IMR-90 (cell line): ENCODE measurements at regions not wholly inside any gene's neighbourhood (a gene's known extent, or its start where the extent isn't known, plus 50 kb on each side); places are given as distances from the start of the nearest gene placed in this dataset.

Source experiments
- ATAC-seq: fragments of 200-7000 bp; cut with Tn5 transposase; 2 replicates; pipeline ENCODE4 v1.9.1; 2020; ENCODE audit warnings: low read depth, mild to moderate bottlenecking, moderate library complexity
- BruUV-seq: library from RNA; stranded (reverse); fragments of 400-500 nt; replicated peaks from 2 replicates; lab custom pipeline; 2021; lab: Mats Ljungman, UMichigan
- CTCF ChIA-PET: fragments of 300-600 bp; formaldehyde crosslinking; extraction: SDS; loops from one replicate; lab custom pipeline; 2021; ENCODE audit warnings: antibody characterized with exemption; lab: Yijun Ruan, JAX
- POLR2A ChIA-PET: fragments of 300-600 bp; sonication (Branson Sonifier 250); formaldehyde crosslinking; loops from one replicate; lab custom pipeline; 2022; ENCODE audit warnings: antibody characterized with exemption; ENCODE audit not compliant: unreplicated experiment; lab: Charles Lee
- DNase-seq: peaks from one replicate; pipeline ENCODE4 v3.0.0; 2013
- H2AFZ ChIP-seq: replicated peaks from 2 replicates; pipeline ENCODE3; 2013; ENCODE audit warnings: low read length, mild to moderate bottlenecking; ENCODE audit not compliant: poor library complexity
- H2AK5ac ChIP-seq: 2 replicates; pipeline ENCODE4 v1.6.1; 2013; ENCODE audit warnings: low read depth, low read length, inconsistent platforms
- H2AK9ac ChIP-seq: replicated peaks from 2 replicates; pipeline ENCODE3; 2013; ENCODE audit warnings: mild to moderate bottlenecking, low read depth, low read length, moderate library complexity; ENCODE audit not compliant: poor library complexity
- H2BK120ac ChIP-seq: 2 replicates; pipeline ENCODE4 v1.6.1; 2013; ENCODE audit warnings: low read depth, low read length, inconsistent platforms
- H2BK15ac ChIP-seq: 3 replicates; pipeline ENCODE4 v1.6.1; 2013; ENCODE audit warnings: low read depth, low read length, inconsistent platforms
- H2BK20ac ChIP-seq: 2 replicates; pipeline ENCODE4 v1.6.1; 2013; ENCODE audit warnings: low read depth, mild to moderate bottlenecking, inconsistent platforms, low read length, moderate library complexity
- H2BK5ac ChIP-seq: 2 replicates; pipeline ENCODE4 v1.6.1; 2013; ENCODE audit warnings: mild to moderate bottlenecking, low read depth, low read length, inconsistent platforms; ENCODE audit not compliant: poor library complexity, severe bottlenecking
- H3K14ac ChIP-seq: replicated peaks from 2 replicates; pipeline ENCODE4 v1.6.1; 2013; ENCODE audit warnings: low read depth, low read length, inconsistent platforms
- H3K18ac ChIP-seq: 2 replicates; pipeline ENCODE4 v1.6.1; 2013; ENCODE audit warnings: low read depth, low read length, control low read depth
- H3K23ac ChIP-seq: 2 replicates; pipeline ENCODE4 v1.6.1; 2013; ENCODE audit warnings: low read depth, low read length, inconsistent platforms
- H3K27ac ChIP-seq: 2 replicates; pipeline ENCODE4 v1.5.1; 2013; ENCODE audit warnings: mild to moderate bottlenecking, control low read depth, low read length; ENCODE audit not compliant: insufficient read depth
- H3K27me3 ChIP-seq: 2 replicates; pipeline ENCODE4 v1.6.1; 2013; ENCODE audit warnings: low read length; ENCODE audit not compliant: control insufficient read depth, insufficient read depth
- H3K36me3 ChIP-seq: 2 replicates; pipeline ENCODE4 v1.6.1; 2013; ENCODE audit warnings: low read length, mixed read lengths; ENCODE audit not compliant: control insufficient read depth, insufficient read depth
- H3K4ac ChIP-seq: 2 replicates; pipeline ENCODE4 v1.6.1; 2013; ENCODE audit warnings: low read depth, low read length, inconsistent platforms
- H3K4me1 ChIP-seq: 2 replicates; pipeline ENCODE4 v1.6.1; 2013; ENCODE audit warnings: low read length, mixed read lengths; ENCODE audit not compliant: control insufficient read depth, insufficient read depth
- H3K4me2 ChIP-seq: 2 replicates; pipeline ENCODE4 v1.6.1; 2013; ENCODE audit warnings: low read depth, mild to moderate bottlenecking, control low read depth, low read length, moderate library complexity
- H3K4me3 ChIP-seq: 2 replicates; pipeline ENCODE4 v1.5.1; 2013; ENCODE audit warnings: low read depth, mild to moderate bottlenecking, control low read depth, low read length, moderate library complexity; ENCODE audit not compliant: insufficient read depth
- H3K56ac ChIP-seq: 2 replicates; pipeline ENCODE4 v1.6.1; 2013; ENCODE audit warnings: low read length, inconsistent platforms; ENCODE audit not compliant: insufficient read depth; ENCODE audit errors: extremely low read depth
- H3K79me1 ChIP-seq, 2 experiments: 2 replicates each; pipeline ENCODE4 v1.6.1; 2013; ENCODE audit warnings: low read length in 2 of 2, inconsistent platforms in 1 of 2, low read depth in 1 of 2
- H3K9ac ChIP-seq: 2 replicates; pipeline ENCODE4 v1.6.1; 2013; ENCODE audit warnings: low read depth, low read length, control low read depth
- H3K9me1 ChIP-seq: 2 replicates; pipeline ENCODE4 v1.6.1; 2013; ENCODE audit warnings: low read length, inconsistent platforms; ENCODE audit not compliant: insufficient read depth
- H3K9me3 ChIP-seq: 2 replicates; pipeline ENCODE4 v1.6.1; 2013; ENCODE audit warnings: low read length; ENCODE audit not compliant: control insufficient read depth, insufficient read depth
- H4K20me1 ChIP-seq: 2 replicates; pipeline ENCODE4 v1.6.1; 2013; ENCODE audit warnings: low read length, inconsistent platforms; ENCODE audit not compliant: insufficient read depth
- H4K5ac ChIP-seq: 2 replicates; pipeline ENCODE4 v1.6.1; 2013; ENCODE audit warnings: mild to moderate bottlenecking, low read depth, low read length, control low read depth
- H4K8ac ChIP-seq, 2 experiments: 2 replicates each; pipeline ENCODE4 v1.6.1; 2013; ENCODE audit warnings: low read depth in 2 of 2, low read length in 2 of 2, control low read depth in 1 of 2, inconsistent platforms in 1 of 2
- H4K91ac ChIP-seq: 2 replicates; pipeline ENCODE4 v1.6.1; 2013; ENCODE audit warnings: low read depth, low read length, inconsistent platforms; ENCODE audit not compliant: insufficient read depth
- CEBPB ChIP-seq: IDR thresholded peaks from 2 replicates; pipeline ENCODE4 v1.6.1; 2012; ENCODE audit warnings: low read depth, low read length, improper control_type of control experiment
- CTCF ChIP-seq: conservative IDR thresholded peaks from 2 replicates; pipeline ENCODE4 v1.5.1; 2012; ENCODE audit warnings: mild to moderate bottlenecking, low read depth, low read length, improper control_type of control experiment
- MAFK ChIP-seq: IDR thresholded peaks from 2 replicates; pipeline ENCODE4 v1.6.1; 2012; ENCODE audit warnings: low read depth, low read length, improper control_type of control experiment
- POLR2A ChIP-seq: IDR thresholded peaks from 2 replicates; pipeline ENCODE4 v1.6.1; 2012; ENCODE audit warnings: mild to moderate bottlenecking, low read depth, low read length
- RAD21 ChIP-seq: IDR thresholded peaks from 2 replicates; pipeline ENCODE4 v1.6.1; 2012; ENCODE audit warnings: low read length, improper control_type of control experiment
- USF2 ChIP-seq: fragments of 150-350 bp; IDR thresholded peaks from 2 replicates; pipeline ENCODE4 v1.6.1; 2017; ENCODE audit warnings: mild to moderate bottlenecking, antibody characterized with exemption, low read length, low read depth
- WGBS, 2 experiments: methylation state at CpG; one replicate each; pipeline versions ENCODE4 v1.1.5 to v1.1.7; 2013; ENCODE audit warnings: missing lambda C conversion rate in 2 of 2; ENCODE audit not compliant: insufficient read length in 1 of 2; ENCODE audit errors: extremely low coverage in 2 of 2; 5-methylcytosine and 5-hydroxymethylcytosine counted together
- dilution Hi-C: fragments of 300-500 bp; cut with HindIII; formaldehyde crosslinking; loops from one replicate; pipeline ENCODE4 v1.14.3; 2018; ENCODE audit warnings: low sequenced_read_pairs; ENCODE audit not compliant: unreplicated experiment
- in situ Hi-C: fragments of 300-500 bp; cut with MboI; formaldehyde crosslinking; loops from 3 replicates; pipeline ENCODE4 v1.14.3; 2019; ENCODE audit warnings: low sequenced_read_pairs, inconsistent platforms, mixed read lengths
- intact Hi-C: fragments of 100-400 bp; cut with micrococcal nuclease; formaldehyde crosslinking; loops from 2 replicates; pipeline ENCODE4 v1.10.0; 2022
- TF ChIP-seq, protein P1 (sequence below): fragments of 150-350 bp; IDR thresholded peaks from 2 replicates; pipeline ENCODE4 v1.6.1; 2016; ENCODE audit warnings: low read depth, mild to moderate bottlenecking, low read length, moderate library complexity, borderline replicate concordance

GRCh38 chr13:70390968-70391367 lies 282.7 kb upstream of the KLHL1 start:
- H2BK20ac ChIP-seq, result no peak overlapping the region
- 0% methylated on average over 1 of the region's 3 CpGs; no CpG with 5 or more reads in 1 of the 2 experiments for WGBS, 2 experiments
- no peak overlapping the region for H3K4ac ChIP-seq
- dilution Hi-C loops (no loop called here), in situ Hi-C loops (no loop called here), intact Hi-C loops (no loop called here)
- ChIA-PET CTCF (no interaction called here), POLR2A (no interaction called here)
- no peak overlapping the region for H4K8ac ChIP-seq
- TF ChIP-seq RAD21, result no peak
- no peak for TF ChIP-seq CTCF
- TF ChIP-seq, protein P1, sequence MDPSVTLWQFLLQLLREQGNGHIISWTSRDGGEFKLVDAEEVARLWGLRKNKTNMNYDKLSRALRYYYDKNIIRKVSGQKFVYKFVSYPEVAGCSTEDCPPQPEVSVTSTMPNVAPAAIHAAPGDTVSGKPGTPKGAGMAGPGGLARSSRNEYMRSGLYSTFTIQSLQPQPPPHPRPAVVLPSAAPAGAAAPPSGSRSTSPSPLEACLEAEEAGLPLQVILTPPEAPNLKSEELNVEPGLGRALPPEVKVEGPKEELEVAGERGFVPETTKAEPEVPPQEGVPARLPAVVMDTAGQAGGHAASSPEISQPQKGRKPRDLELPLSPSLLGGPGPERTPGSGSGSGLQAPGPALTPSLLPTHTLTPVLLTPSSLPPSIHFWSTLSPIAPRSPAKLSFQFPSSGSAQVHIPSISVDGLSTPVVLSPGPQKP, result no peak
- TF ChIP-seq USF2, result no peak
- no peak for TF ChIP-seq MAFK
- no peak for TF ChIP-seq POLR2A
- TF ChIP-seq CEBPB, result no peak
- no peak overlapping the region for H3K27ac ChIP-seq
- no peaks in the 10 kb centered on the region for H3K36me3 ChIP-seq
- H3K14ac ChIP-seq, result no peak overlapping the region
- no peaks in the 10 kb centered on the region for H3K4me1 ChIP-seq
- H3K27me3 ChIP-seq, result no peaks in the 10 kb centered on the region
- H4K5ac ChIP-seq, result no peak overlapping the region
- no peak overlapping the region for H3K9ac ChIP-seq
- no peak overlapping the region for H2BK5ac ChIP-seq
- H3K56ac ChIP-seq, result no peak overlapping the region
- no peak overlapping the region for H2BK15ac ChIP-seq
- no peak overlapping the region for H3K4me3 ChIP-seq
- no peaks in the 10 kb centered on the region for H4K20me1 ChIP-seq
- H2AFZ ChIP-seq, result no peak overlapping the region
- H2AK5ac ChIP-seq, result no peak overlapping the region
- H2BK120ac ChIP-seq, result no peak overlapping the region
- ATAC-seq (no peak), DNase-seq (no peak)
- no peak overlapping the region for H4K91ac ChIP-seq
- BruUV-seq, result no TSS peak
- H3K4me2 ChIP-seq, result no peak overlapping the region
- H3K18ac ChIP-seq, result no peak overlapping the region
- H3K23ac ChIP-seq, result no peak overlapping the region
- no peaks in the 10 kb centered on the region for H3K9me1 ChIP-seq
- peaks cover 12% of the 10 kb centered on the region; the same call in 1 of the 2 replicates for H3K9me3 ChIP-seq
- no peak overlapping the region for H2AK9ac ChIP-seq
- H3K79me1 ChIP-seq, result no peaks in the 10 kb centered on the region
